Loucy (cell line): ENCODE measurements at regions not wholly inside any gene's neighbourhood (a gene's known extent, or its start where the extent isn't known, plus 50 kb on each side); places are given as distances from the start of the nearest gene placed in this dataset.

Source experiments
- H2AFZ ChIP-seq: fragments of 200-600 bp; sonication (generic); 2 replicates; pipeline ENCODE4 v1.6.0; 2016; ENCODE audit warnings: antibody characterized with exemption, mild to moderate bottlenecking, low read length, moderate library complexity
- H3F3A ChIP-seq: fragments of 200-600 bp; 2 replicates; pipeline ENCODE4 v1.6.0; 2016; ENCODE audit warnings: antibody characterized with exemption, low read depth, mild to moderate bottlenecking
- H3K27me3 ChIP-seq: fragments of 200-600 bp; sonication (generic); 2 replicates; pipeline ENCODE4 v1.6.1; 2014; ENCODE audit warnings: low read length, mild to moderate bottlenecking; ENCODE audit not compliant: insufficient read depth, poor library complexity, severe bottlenecking
- H3K36me3 ChIP-seq: fragments of 200-600 bp; sonication (generic); 2 replicates; pipeline ENCODE4 v1.6.1; 2016; ENCODE audit warnings: low read length; ENCODE audit not compliant: insufficient read depth
- H3K4me1 ChIP-seq: fragments of 200-600 bp; sonication (generic); 2 replicates; pipeline ENCODE4 v1.5.1; 2014; ENCODE audit warnings: low read length, mild to moderate bottlenecking; ENCODE audit not compliant: insufficient read depth, poor library complexity, severe bottlenecking
- H3K4me2 ChIP-seq: fragments of 200-600 bp; sonication (generic); 2 replicates; pipeline ENCODE4 v1.6.0; 2014; ENCODE audit warnings: antibody characterized with exemption, low read length, low read depth, mild to moderate bottlenecking; ENCODE audit not compliant: poor library complexity, severe bottlenecking
- H3K4me3 ChIP-seq: fragments of 200-600 bp; sonication (generic); 2 replicates; pipeline ENCODE4 v1.5.1; 2014; ENCODE audit warnings: low read length, mild to moderate bottlenecking, mixed read lengths; ENCODE audit not compliant: poor library complexity, severe bottlenecking
- H3K79me2 ChIP-seq: fragments of 200-600 bp; sonication (generic); 2 replicates; pipeline ENCODE4 v1.6.1; 2014; ENCODE audit warnings: low read length; ENCODE audit not compliant: insufficient read depth
- H3K9ac ChIP-seq: fragments of 200-600 bp; sonication (generic); 2 replicates; pipeline ENCODE4 v1.6.0; 2014; ENCODE audit warnings: mild to moderate bottlenecking, low read depth, low read length, moderate library complexity; ENCODE audit not compliant: poor library complexity, severe bottlenecking
- H3K9me2 ChIP-seq: fragments of 200-600 bp; sonication (generic); replicated peaks from 2 replicates; pipeline ENCODE4 v1.6.1; 2016; ENCODE audit warnings: low read depth, low read length, mixed read lengths
- H3K9me3 ChIP-seq: fragments of 200-600 bp; sonication (generic); 2 replicates; pipeline ENCODE4 v1.6.1; 2014; ENCODE audit warnings: mild to moderate bottlenecking, antibody characterized with exemption, low read length, low read depth; ENCODE audit not compliant: insufficient read depth
- H4K20me1 ChIP-seq: fragments of 200-600 bp; sonication (generic); 2 replicates; pipeline ENCODE4 v1.6.0; 2014; ENCODE audit warnings: antibody characterized with exemption, low read length, mild to moderate bottlenecking; ENCODE audit not compliant: insufficient read depth, poor library complexity, severe bottlenecking
- CTCF ChIP-seq: fragments of 200-600 bp; sonication (generic); conservative IDR thresholded peaks from 2 replicates; pipeline ENCODE4 v1.5.1; 2014; ENCODE audit warnings: mild to moderate bottlenecking, antibody characterized with exemption, low read length
- EZH2phosphoT487 ChIP-seq: fragments of 200-600 bp; IDR thresholded peaks from 2 replicates; pipeline ENCODE4 v1.6.1; 2018; ENCODE audit warnings: antibody characterized with exemption, mild to moderate bottlenecking, moderate library complexity, borderline replicate concordance

- Histone ChIP-seq H3K9me2 (no peaks in the 10 kb centered on the region), H3K4me2 (no peak overlapping the region), H4K20me1 (no peaks in the 10 kb centered on the region), H3F3A (no peaks in the 10 kb centered on the region), H3K9ac (no peak overlapping the region), H3K79me2 (no peaks in the 10 kb centered on the region), H3K4me3 (no peak overlapping the region), H3K4me1 (peaks cover 10% of the 10 kb centered on the region), H2AFZ (no peak overlapping the region), H3K9me3 (no peaks in the 10 kb centered on the region), H3K27me3 (no peaks in the 10 kb centered on the region), H3K36me3 (no peaks in the 10 kb centered on the region)
- TF ChIP-seq CTCF (no peak), EZH2phosphoT487 (no peak)
These were observed 118.7 kb upstream of the KCTD1 start for GRCh38 chr18:26667046-26667445.

- TF ChIP-seq EZH2phosphoT487 (no peak), CTCF (no peak)
- H3K9ac ChIP-seq, result no peak overlapping the region
- no peaks in the 10 kb centered on the region for H3K36me3 ChIP-seq
- no peaks in the 10 kb centered on the region for H4K20me1 ChIP-seq
- no peak overlapping the region for H2AFZ ChIP-seq
- H3K4me3 ChIP-seq, result no peak overlapping the region
- H3K9me2 ChIP-seq, result no peaks in the 10 kb centered on the region
- no peak overlapping the region for H3K4me2 ChIP-seq
- H3F3A ChIP-seq, result no peaks in the 10 kb centered on the region
- H3K79me2 ChIP-seq, result no peaks in the 10 kb centered on the region
- H3K9me3 ChIP-seq, result no peaks in the 10 kb centered on the region
- peaks cover 13% of the 10 kb centered on the region for H3K4me1 ChIP-seq
- no peaks in the 10 kb centered on the region for H3K27me3 ChIP-seq
These were observed 114.6 kb upstream of the KCTD1 start for GRCh38 chr18:26662996-26663395.

GRCh38 chr18:26657631-26658581, 109.6 kb upstream of the KCTD1 start:
- no peaks in the 10 kb centered on the region for H3K36me3 ChIP-seq
- H3K27me3 ChIP-seq, result no peaks in the 10 kb centered on the region
- H3K4me3 ChIP-seq, result peak overlapping the region; percentile 83
- peaks cover 12% of the 10 kb centered on the region for H3F3A ChIP-seq
- H3K9me2 ChIP-seq, result no peaks in the 10 kb centered on the region
- H3K9ac ChIP-seq, result peak overlapping the region; percentile 93
- H3K9me3 ChIP-seq, result no peaks in the 10 kb centered on the region
- H3K4me2 ChIP-seq, result peak overlapping the region; percentile 97
- TF ChIP-seq EZH2phosphoT487, result no peak
- no peak for TF ChIP-seq CTCF
- no peaks in the 10 kb centered on the region for H4K20me1 ChIP-seq
- no peaks in the 10 kb centered on the region; the same call in 1 of the 2 replicates for H3K79me2 ChIP-seq
- H3K4me1 ChIP-seq, result peaks cover 27% of the 10 kb centered on the region
- peak overlapping the region; percentile 59 for H2AFZ ChIP-seq
